Lower leg skin (tissue), 4 donors: ENCODE measurements at regions not wholly inside any gene's neighbourhood (a gene's known extent, or its start where the extent isn't known, plus 50 kb on each side); places are given as distances from the start of the nearest gene placed in this dataset.
"Not testable (repeated sequence)": the region's sequence is repeated elsewhere in the genome, so short reads cannot be mapped to it uniquely, and the experiment has no call there.

ENCODE experiments used
- DNase-seq, 2 donors: peaks; one replicate each; pipeline ENCODE4 v3.0.0-alpha.2; 2019; ENCODE audit warnings: low spot score in 2 of 2
- H3K4me3 ChIP-seq: fragments of 200-600 bp; sonication (generic); 2 replicates; pipeline ENCODE4 v1.5.1; 2017; ENCODE audit warnings: mild to moderate bottlenecking, low read depth; ENCODE audit not compliant: poor library complexity, severe bottlenecking
- POLR2A ChIP-seq, 2 donors: fragments of 450-650 bp; IDR thresholded peaks; one replicate each; pipeline ENCODE4 v1.6.1; 2016 to 2017; ENCODE audit warnings: antibody characterized with exemption in 2 of 2, mild to moderate bottlenecking in 1 of 2, moderate library complexity in 1 of 2
- whole genome bisulfite sequencing, 2 donors: methylation state at CpG; one replicate each; pipeline ENCODE4 v1.1.5; 2018; 5-methylcytosine and 5-hydroxymethylcytosine counted together
- intact Hi-C: fragments of 100-400 bp; cut with DNase I; formaldehyde crosslinking; loops from one replicate; pipeline ENCODE4 v1.15.0; 2023; ENCODE audit warnings: low total_unique reads
- TF ChIP-seq, protein P1 (sequence below), 3 donors: fragments of 450-650 bp; IDR thresholded peaks; one replicate each; pipeline ENCODE4 v1.5.1; 2016; ENCODE audit warnings: antibody characterized with exemption in 3 of 3, mild to moderate bottlenecking in 3 of 3, moderate library complexity in 2 of 3

DNA sequence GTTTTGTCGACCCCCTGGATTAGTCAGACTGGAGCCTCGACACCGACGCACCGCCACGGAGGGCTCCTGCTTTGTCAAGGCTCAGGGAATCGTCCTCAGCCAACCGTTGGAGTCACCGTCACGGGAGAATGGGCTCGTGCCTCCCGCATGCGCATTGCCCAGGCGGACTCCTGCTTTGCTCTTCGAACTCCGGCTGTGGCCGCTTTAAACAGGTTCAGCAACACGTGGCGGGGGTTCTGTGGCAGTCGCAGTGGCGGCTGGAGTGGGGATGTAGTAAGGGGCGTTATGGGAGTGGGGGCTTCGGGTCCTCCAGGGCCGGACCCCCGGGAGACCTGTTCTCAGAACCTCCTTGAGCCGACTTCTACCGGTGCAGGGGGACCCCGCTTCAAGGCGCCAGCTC, 554.7 kb upstream of the ZNF337 start:
- WGBS, 2 donors: 93 to 94% methylated on average over 26 to 29 of the region's 29 CpGs
- intact Hi-C loops, H3K4me3 ChIP-seq, DNase-seq: not testable (repeated sequence)

DNA sequence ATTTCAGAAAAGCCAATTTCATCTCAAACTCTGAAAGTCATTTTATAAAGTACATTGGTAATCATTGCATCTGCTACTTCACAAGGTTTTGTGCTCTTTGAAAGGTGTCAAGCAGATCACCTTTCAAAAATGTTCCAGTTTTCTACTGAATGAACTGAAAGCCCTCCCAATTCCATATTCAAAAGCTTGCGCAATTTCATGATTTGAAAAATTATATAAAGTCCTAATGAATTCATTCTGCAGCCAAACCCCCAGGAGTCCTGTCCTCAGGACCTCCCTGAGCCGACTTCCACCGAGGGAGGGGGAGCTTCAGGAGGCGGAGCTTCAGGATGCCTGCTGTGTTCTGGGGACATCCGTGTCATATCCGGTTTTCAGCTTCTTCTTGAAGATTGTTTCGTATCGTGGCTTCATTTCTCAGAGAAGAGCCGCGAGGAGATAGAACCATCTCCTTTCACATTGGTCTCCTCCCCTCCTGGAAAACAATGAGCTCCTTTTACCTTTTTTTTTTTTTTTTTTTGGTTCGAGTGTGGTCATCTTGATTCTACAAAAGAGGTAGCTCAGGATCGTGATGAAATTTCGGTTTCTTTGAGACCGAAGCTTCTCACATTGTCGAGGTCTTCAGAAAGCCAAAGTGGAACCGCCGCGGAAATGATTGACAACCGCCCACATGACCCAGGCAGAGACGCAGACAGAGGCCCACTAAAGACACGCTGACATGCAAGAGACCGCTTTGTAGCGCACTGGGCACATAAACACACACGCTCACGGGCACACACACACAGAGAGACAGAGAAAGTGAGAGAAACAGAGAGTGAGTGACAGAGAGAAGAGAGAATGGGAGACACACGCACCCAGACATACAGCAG, 553.8 kb upstream of the ZNF337 start:
- WGBS, 2 donors: 88 to 89% methylated on average over 26 of the region's 26 CpGs
- DNase-seq, H3K4me3 ChIP-seq, intact Hi-C loops: not testable (repeated sequence)

DNA sequence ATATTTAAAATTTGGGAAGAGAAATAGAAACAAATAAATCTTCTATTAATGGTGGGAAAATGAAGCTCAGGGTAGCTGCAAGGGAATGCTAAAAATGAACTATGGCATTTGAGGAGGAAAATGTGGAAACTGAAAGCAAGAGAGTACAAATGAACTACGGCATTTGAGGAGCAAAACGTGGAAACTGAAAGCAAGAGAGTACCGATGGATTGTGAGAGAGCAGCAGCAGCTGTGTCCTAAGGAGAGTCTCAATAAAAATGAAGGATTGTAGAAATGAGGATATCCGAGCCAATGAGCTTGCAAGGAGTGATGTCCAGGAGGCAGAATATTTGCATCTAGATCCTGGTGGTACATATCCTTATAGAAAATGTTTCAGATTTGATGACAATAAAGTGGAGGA, 547.1 kb upstream of the ZNF337 start:
- WGBS, 2 donors: 64 to 78% methylated on average over 4 of the region's 4 CpGs
- no peak overlapping the region for H3K4me3 ChIP-seq
- intact Hi-C loops: no loop called here
- DNase-seq: no peak
- TF ChIP-seq, protein P1, sequence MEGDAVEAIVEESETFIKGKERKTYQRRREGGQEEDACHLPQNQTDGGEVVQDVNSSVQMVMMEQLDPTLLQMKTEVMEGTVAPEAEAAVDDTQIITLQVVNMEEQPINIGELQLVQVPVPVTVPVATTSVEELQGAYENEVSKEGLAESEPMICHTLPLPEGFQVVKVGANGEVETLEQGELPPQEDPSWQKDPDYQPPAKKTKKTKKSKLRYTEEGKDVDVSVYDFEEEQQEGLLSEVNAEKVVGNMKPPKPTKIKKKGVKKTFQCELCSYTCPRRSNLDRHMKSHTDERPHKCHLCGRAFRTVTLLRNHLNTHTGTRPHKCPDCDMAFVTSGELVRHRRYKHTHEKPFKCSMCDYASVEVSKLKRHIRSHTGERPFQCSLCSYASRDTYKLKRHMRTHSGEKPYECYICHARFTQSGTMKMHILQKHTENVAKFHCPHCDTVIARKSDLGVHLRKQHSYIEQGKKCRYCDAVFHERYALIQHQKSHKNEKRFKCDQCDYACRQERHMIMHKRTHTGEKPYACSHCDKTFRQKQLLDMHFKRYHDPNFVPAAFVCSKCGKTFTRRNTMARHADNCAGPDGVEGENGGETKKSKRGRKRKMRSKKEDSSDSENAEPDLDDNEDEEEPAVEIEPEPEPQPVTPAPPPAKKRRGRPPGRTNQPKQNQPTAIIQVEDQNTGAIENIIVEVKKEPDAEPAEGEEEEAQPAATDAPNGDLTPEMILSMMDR (IDR thresholded peaks at IDR 0.05): no peak
- TF ChIP-seq POLR2A (IDR thresholded peaks at IDR 0.05): no peak

DNA sequence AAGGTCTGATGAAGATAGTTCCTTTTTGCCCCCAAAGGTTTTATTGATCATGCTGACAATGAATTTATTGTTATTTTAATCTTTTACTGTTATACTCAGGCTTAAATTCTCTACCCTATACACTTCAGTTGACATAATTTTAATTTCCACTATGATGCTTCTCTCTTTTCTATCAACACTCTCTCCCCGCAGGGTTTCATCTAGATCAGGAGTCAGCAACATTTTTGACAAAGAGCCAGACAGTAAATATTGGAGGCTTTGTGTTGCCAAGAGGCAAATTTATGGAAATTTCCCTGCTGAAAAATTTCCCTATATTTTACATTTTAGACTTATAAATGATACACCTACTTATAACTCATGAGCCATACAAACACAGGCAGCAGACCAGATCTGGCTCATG, 524.0 kb upstream of the ZNF337 start:
- WGBS, 2 donors: 31 to 39% methylated on average over 1 of the region's 1 CpG
- intact Hi-C loops, H3K4me3 ChIP-seq, DNase-seq: not testable (repeated sequence)

DNA sequence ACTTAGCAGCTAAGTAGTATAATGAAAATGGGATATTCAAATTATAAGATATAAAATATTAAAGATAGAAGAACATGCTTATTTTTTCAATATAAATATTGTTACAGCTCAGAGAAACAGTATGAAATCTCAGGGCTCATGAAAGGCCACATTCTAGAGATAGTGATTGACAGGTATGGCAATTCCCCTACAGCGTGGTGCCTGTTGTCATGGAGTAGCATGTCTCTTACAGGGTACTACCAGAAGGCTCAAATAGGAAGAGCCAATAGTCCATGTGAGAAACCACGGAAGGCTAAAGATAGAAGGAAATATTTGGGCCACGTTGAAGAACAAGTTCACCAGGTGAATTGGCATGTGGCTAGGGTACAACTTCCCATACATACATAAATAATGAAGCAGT, 522.9 kb upstream of the ZNF337 start:
- intact Hi-C loops, DNase-seq, H3K4me3 ChIP-seq: not testable (repeated sequence)
- 55% methylated on average over 3 of the region's 3 CpGs for whole genome bisulfite sequencing, 2 donors

DNA sequence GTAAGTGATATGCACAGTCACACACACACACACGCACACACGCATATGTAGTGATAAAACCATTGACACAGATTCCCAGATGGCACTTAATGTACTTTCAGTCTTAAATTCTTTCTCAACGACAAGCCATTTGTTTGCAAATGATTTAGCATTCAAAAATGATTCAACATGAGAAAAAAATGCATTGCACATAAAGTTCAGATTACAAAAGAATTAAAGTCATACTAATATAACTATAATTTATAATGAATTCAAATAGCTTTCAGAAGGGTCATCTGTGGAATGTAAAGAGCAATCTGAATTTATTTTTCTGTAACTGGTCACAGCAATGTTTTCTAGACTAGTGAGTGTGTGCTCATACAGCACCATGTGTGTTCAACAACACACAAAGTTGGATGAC, 521.6 kb upstream of the ZNF337 start:
- TF ChIP-seq POLR2A (IDR thresholded peaks at IDR 0.05): no peak
- TF ChIP-seq, protein P1 (IDR thresholded peaks at IDR 0.05): no peak
- WGBS, 2 donors: 63 to 66% methylated on average over 3 of the region's 3 CpGs
- no peak overlapping the region for H3K4me3 ChIP-seq
- intact Hi-C loops: no loop called here
- no peak for DNase-seq

DNA sequence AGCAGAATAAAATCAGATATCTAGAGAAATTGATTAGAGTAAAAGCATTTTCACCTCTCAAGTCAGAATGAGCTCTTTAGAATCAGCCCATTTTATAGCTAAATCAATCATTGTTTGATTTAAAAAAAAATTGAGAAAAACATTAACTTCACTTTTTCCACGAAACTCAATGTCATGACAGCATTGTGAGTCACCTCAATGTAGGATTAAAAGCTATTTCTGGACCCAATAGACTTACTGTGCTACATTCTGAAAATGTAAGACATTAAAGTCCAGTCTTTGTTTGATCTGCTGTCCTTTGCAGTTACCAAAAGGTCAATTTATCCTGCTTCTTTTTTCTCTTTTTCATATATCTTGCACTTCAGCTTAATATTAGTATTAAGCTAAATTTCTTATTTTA, 519.4 kb upstream of the ZNF337 start:
- intact Hi-C loops: no loop called here
- 39 to 45% methylated on average over 1 of the region's 1 CpG for WGBS, 2 donors
- TF ChIP-seq, protein P1 (IDR thresholded peaks at IDR 0.05): no peak
- no peak for TF ChIP-seq POLR2A (IDR thresholded peaks at IDR 0.05)
- H3K4me3 ChIP-seq: no peak overlapping the region
- DNase-seq: no peak

DNA sequence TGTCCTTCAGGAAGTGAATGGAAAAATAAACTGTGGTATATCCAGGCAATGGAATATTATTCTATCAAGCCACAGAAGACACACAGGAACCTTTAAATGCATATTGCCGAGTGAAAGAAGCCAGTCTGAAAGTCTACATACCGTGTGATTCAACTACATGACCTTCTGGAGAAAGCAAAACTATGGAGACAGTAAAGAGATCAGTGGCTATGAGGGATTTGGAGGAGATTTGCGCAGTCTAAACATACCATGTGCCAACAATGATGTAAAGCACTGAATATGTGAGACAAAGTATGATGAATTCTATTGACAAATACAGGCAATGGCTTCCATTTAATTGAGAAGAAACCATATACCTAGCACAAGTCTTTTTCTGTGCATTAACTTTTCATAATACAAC, 518.3 kb upstream of the ZNF337 start:
- TF ChIP-seq, protein P1 (IDR thresholded peaks at IDR 0.05): no peak
- TF ChIP-seq POLR2A (IDR thresholded peaks at IDR 0.05): no peak
- no peak overlapping the region for H3K4me3 ChIP-seq
- WGBS, 2 donors: 61 to 68% methylated on average over 3 of the region's 3 CpGs
- no peak for DNase-seq
- intact Hi-C loops: no loop called here
